ENCODE measurements at regions not wholly inside any gene's neighbourhood (a gene's known extent, or its start where the extent isn't known, plus 50 kb on each side); places are given as distances from the start of the nearest gene placed in this dataset.

- H3K9ac ChIP-seq = no peak overlapping the region
- no peak overlapping the region for H3K27ac ChIP-seq
- TF ChIP-seq CTCF (IDR thresholded peaks at IDR 0.05) = no peak
- H3K36me3 ChIP-seq (ENCODE audit: control insufficient read depth, insufficient read depth, low read length) = no peaks in the 10 kb centered on the region
- H3K79me2 ChIP-seq = no peaks in the 10 kb centered on the region
- no peak overlapping the region for H2AFZ ChIP-seq
- H3K4me1 ChIP-seq = no peaks in the 10 kb centered on the region
- H3K4me3 ChIP-seq (ENCODE audit: low read depth, low read length) = no peak overlapping the region
- H3K9me3 ChIP-seq (ENCODE audit: control insufficient read depth, low read length) = no peaks in the 10 kb centered on the region
- no peaks in the 10 kb centered on the region for H3K27me3 ChIP-seq (ENCODE audit: control insufficient read depth, insufficient read depth, low read length)
- H3K4me2 ChIP-seq (ENCODE audit: low read length) = no peak overlapping the region
Measured at GRCh38 chr15:29938361-29939335, 116.4 kb upstream of the TJP1 start.

- H3K9me3 ChIP-seq (ENCODE audit: control insufficient read depth, low read length) = no peaks in the 10 kb centered on the region
- no peak overlapping the region for H3K4me3 ChIP-seq (ENCODE audit: low read depth, low read length)
Measured at GRCh38 chr15:29937956-29938355, 115.7 kb upstream of the TJP1 start.

GRCh38 chr15:29936353-29937049, 114.2 kb upstream of the TJP1 start:
- no peak for TF ChIP-seq CTCF (IDR thresholded peaks at IDR 0.05)
- H3K79me2 ChIP-seq = no peaks in the 10 kb centered on the region
- no peak overlapping the region for H3K4me2 ChIP-seq (ENCODE audit: low read length)
- H3K27ac ChIP-seq = no peak overlapping the region
- no peaks in the 10 kb centered on the region for H3K27me3 ChIP-seq (ENCODE audit: control insufficient read depth, insufficient read depth, low read length)
- H3K9ac ChIP-seq = no peak overlapping the region
- H3K9me3 ChIP-seq (ENCODE audit: control insufficient read depth, low read length) = no peaks in the 10 kb centered on the region
- H2AFZ ChIP-seq = no peak overlapping the region
- no peaks in the 10 kb centered on the region for H3K36me3 ChIP-seq (ENCODE audit: control insufficient read depth, insufficient read depth, low read length)
- H3K4me3 ChIP-seq (ENCODE audit: low read depth, low read length) = no peak overlapping the region
- H3K4me1 ChIP-seq = no peaks in the 10 kb centered on the region

More at GRCh38 chr15:29937956-29938355, 115.7 kb upstream of the TJP1 start:
- H3K27me3 ChIP-seq (ENCODE audit: control insufficient read depth, insufficient read depth, low read length) = no peaks in the 10 kb centered on the region
- H3K27ac ChIP-seq = no peak overlapping the region
- H2AFZ ChIP-seq = no peak overlapping the region
- H3K79me2 ChIP-seq = no peaks in the 10 kb centered on the region
- no peak for TF ChIP-seq CTCF (IDR thresholded peaks at IDR 0.05)
- no peak overlapping the region for H3K9ac ChIP-seq
- H3K4me2 ChIP-seq (ENCODE audit: low read length) = no peak overlapping the region
- no peaks in the 10 kb centered on the region for H3K36me3 ChIP-seq (ENCODE audit: control insufficient read depth, insufficient read depth, low read length)
- H3K4me1 ChIP-seq = no peaks in the 10 kb centered on the region

- TF ChIP-seq CTCF (IDR thresholded peaks at IDR 0.05) = peak; percentile 38
- no peaks in the 10 kb centered on the region for H3K9me3 ChIP-seq (ENCODE audit: control insufficient read depth, low read length)
- H3K4me2 ChIP-seq (ENCODE audit: low read length) = no peak overlapping the region
- no peaks in the 10 kb centered on the region for H3K79me2 ChIP-seq
- no peak overlapping the region for H3K4me3 ChIP-seq (ENCODE audit: low read depth, low read length)
- H3K27me3 ChIP-seq (ENCODE audit: control insufficient read depth, insufficient read depth, low read length) = no peaks in the 10 kb centered on the region
- no peak overlapping the region for H2AFZ ChIP-seq
- H3K27ac ChIP-seq = no peak overlapping the region
- H3K36me3 ChIP-seq (ENCODE audit: control insufficient read depth, insufficient read depth, low read length) = no peaks in the 10 kb centered on the region
- no peaks in the 10 kb centered on the region for H3K4me1 ChIP-seq
- H3K9ac ChIP-seq = no peak overlapping the region
Measured at GRCh38 chr15:29935296-29936004, 113.2 kb upstream of the TJP1 start.

Measured in parathyroid adenoma (tissue), 2 donors.